GM19351 (cell line): ENCODE measurements at regions not wholly inside any gene's neighbourhood (a gene's known extent, or its start where the extent isn't known, plus 50 kb on each side); places are given as distances from the start of the nearest gene placed in this dataset.
"Not testable (repeated sequence)": the region's sequence is repeated elsewhere in the genome, so short reads cannot be mapped to it uniquely, and the experiment has no call there.

Experiments
- ATAC-seq: cut with Tn5 transposase; IDR thresholded peaks from one replicate; pipeline ENCODE4 v1.9.1; 2021; ENCODE audit warnings: mild to moderate bottlenecking, moderate library complexity; ENCODE audit not compliant: unreplicated experiment

DNA sequence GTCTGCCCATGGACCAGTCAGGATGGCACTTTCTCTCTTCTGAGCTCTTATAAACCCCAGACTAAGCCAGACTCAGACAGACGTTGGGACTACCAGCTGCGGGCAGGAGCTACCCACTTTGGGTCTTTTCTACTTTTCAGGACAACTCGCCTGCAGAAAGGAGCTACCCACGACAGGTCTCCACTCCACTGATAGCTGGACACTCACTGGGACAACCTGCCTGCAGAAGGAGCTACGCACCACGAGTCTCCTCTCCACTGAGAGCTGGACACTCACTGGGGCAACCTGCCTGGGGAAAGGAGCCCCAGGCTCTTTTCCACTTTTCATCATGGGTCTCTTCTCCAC, 1440.2 kb upstream of the ACO1 start:
- no peak for ATAC-seq

DNA sequence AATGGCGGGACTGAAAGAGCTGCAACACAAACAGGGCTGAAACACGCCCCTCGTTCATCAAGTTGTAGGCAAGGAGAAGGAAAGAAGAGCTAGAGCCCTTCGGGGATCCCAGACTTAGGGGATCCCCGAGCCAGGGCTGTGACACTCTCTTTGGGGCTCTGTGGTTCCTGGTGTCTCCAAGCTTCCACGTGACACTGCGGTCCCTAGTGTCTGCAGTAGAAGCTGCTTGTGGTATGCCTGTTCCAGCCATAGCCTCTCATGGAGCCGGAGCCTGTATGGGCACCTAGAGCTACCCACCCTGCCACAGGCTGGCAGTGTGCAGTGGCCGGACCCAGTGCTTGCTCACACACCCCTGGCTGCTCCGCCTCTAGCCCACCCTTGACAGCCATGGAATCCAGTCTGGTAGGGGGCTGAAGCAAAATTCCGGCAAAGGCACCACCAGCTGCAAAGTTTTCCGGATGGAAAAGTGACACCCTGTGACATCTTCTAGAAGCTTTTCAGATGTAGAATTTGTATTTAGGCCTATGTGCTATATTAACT, 1439.6 kb upstream of the ACO1 start:
- no peak for ATAC-seq

DNA sequence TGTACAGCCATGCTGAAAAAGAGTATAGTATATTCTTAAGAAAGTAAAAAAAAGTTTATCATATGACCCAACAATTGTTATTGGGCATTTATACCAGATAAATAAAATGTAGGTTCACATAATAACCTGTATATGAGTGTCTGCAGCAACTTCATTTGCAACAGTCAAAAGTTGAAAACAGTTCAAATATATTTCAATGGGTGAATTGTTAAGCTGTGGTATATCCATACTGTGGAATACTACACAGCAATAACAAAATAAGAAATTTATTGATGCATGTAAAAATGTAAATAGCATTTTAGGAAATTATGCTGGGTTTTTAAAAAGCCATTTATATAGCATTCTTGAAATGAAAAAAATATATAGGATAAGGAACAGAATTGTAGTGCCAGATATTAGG, 1420.1 kb upstream of the ACO1 start:
- no peak for ATAC-seq

DNA sequence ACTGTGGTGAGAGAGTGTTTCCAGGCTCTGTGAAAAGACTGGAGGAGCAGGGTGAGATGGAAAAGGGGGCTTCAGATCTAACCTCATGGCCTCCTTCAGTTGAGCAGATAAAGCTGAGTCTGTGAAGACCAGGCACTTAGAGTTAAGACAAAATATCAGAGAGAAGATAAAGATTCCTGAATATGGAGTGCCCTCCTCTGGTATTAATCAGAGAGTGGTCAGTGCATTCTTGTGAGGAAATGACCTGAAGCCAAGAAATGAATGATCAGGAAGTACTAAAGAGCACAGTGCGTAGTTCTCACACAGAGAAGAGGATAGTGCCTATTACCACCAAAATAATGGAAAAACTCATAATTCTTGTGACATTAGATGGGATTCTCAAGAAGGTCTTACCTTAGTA, 1417.0 kb upstream of the ACO1 start:
- no peak for ATAC-seq

DNA sequence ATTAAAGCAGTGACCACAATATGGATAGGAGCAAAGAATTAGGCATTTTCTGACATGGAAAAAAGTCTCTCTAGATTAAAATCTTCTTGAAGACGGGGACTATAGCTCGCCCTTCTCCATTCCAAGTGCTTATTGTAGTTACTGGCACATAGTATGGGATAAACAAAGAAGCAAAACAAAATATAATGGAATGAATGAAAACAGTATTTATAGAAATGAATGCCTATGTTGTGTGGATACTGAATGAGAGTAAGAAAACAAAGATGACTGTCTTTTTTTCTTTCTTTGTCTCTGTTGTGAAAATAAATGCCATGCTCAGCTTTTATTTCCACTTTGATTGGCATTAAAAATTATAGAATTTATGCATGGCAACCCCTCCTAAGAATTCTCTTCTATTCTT, 1414.3 kb upstream of the ACO1 start:
- ATAC-seq: no peak

GRCh38 chr9:30970812-30971211, 1413.6 kb upstream of the ACO1 start:
- ATAC-seq: no peak

DNA sequence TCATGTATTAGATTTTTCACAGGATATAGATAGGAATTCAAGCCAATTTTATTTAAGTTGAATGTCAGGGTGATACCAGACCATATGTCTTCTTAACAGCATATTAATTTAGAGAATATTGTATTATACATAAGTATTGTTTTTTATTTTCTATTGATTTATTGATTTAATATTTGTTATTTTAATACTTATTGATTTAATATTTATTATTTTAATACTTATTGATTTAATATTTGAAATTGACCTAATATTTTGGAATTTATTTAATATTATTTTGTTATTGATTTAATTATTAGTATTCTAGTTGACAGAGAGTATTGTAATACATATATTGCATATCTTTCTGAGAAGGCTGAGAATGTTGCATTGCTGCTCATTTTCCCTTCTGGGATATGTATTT, 1411.8 kb upstream of the ACO1 start:
- ATAC-seq: no peak

GRCh38 chr9:30977965-30978364, 1406.5 kb upstream of the ACO1 start:
- no peak for ATAC-seq

- no peak for ATAC-seq
These were observed 1402.1 kb upstream of the ACO1 start for GRCh38 chr9:30982301-30982700.

GRCh38 chr9:30995956-30996738, 1388.3 kb upstream of the ACO1 start:
- ATAC-seq: no peak

DNA sequence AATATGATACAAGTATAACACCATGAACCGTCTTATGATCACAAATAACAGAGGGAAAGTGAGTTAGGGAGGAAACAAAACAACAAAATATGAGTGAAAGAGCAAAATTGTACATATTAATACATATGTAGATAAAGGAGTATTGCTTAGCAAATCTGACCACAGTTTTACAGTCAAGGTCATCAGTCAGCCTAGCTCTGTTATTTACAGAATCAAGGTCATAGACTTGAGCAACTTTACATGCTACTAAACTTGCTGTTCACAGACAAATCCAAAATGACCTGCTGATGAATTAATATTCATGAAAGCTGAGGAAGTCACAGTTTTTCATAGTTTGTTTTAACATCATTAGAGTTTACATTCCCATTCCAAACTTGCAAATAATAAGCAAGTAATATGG, 1387.7 kb upstream of the ACO1 start:
- no peak for ATAC-seq

GRCh38 chr9:30997291-30997690, 1387.2 kb upstream of the ACO1 start:
- no peak for ATAC-seq

- no peak for ATAC-seq
These were observed 1379.3 kb upstream of the ACO1 start for GRCh38 chr9:31005086-31005665.

- ATAC-seq: no peak
These were observed 1371.1 kb upstream of the ACO1 start for GRCh38 chr9:31013371-31013770.

GRCh38 chr9:31023847-31024246, 1360.6 kb upstream of the ACO1 start:
- ATAC-seq: no peak

DNA sequence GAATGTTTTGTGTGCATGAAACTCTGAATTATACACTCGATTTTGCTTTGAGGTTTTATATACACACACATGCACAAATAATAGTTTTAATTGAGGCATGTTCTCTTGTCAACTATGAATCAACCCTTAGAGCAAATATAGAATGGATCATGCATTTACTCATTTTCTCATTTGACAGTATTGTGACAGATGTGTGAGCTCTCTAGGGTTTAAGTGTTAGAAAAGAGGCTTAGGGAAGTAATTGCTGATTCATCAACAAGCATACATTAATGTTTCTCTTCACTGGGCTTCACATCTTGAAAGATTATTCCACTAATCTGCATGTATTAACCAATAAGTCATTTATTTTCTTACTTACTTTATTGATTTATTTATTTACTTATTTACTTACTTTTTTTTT, 1356.8 kb upstream of the ACO1 start:
- ATAC-seq: no peak

GRCh38 chr9:31028137-31028536, 1356.3 kb upstream of the ACO1 start:
- ATAC-seq: no peak

DNA sequence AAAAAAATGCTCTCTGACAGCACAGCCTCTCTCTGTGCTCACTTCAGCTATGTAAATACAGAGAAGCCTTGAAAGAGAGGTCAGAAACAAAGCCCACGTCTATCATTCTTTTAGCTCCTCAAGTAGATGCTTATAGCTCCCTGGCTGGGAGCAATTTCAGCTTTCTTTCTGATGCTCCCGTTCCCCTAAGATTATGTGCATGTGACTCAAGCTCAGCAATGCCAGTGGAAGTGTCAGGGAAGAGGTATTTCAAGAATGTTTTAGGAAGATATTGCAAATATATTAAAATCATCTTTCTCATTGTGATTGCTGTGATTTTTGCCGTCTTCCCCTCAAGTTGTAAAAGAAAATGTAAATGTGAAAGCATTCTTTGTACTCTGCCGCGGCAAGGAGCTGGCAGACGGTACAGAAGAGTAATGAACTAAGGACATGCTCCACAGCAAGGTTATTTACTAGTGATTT, 1353.7 kb upstream of the ACO1 start:
- ATAC-seq: no peak

DNA sequence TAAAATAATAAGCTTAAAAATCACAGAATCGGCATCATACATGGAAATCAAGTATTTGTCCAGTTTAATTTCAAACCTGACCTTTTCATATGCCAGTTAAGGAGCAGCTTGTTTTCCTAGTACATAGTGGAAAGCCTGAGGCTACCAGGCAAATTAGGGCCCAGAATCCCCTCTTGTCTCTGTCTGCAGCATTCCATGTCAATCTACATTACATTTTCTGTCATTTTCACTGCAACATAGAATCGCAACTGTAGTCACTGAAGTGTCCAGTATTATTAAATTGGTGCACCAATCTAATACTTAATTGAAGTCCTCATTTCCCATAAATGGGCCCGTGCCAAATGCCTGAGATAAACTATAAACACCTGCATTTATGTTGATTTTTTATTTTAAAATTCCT, 1352.2 kb upstream of the ACO1 start:
- no peak for ATAC-seq

GRCh38 chr9:31034311-31034710, 1350.1 kb upstream of the ACO1 start:
- no peak for ATAC-seq

GRCh38 chr9:31040564-31040963, 1343.9 kb upstream of the ACO1 start:
- ATAC-seq: no peak

- no peak for ATAC-seq
These were observed 1338.6 kb upstream of the ACO1 start for GRCh38 chr9:31045810-31046209.

DNA sequence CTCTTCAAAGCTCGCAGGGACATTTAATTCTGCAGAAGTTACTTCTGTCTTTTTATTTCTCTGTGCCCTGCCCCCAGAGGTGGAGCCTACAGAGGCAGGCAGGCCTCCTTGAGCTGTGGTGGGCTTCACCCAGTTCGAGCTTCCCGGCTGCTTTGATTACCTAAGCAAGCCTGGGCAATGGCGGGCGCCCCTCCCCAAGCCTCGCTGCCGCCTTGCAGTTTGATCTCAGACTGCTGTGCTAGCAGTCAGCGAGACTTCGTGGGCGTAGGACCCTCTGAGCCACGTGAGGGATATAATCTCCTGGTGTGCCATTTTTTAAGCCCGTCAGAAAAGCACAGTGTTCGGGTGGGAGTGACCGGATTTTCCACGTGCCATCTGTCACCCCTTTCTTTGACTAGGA, 1322.9 kb upstream of the ACO1 start:
- ATAC-seq: not testable (repeated sequence)
